ENCODE measurements at regions not wholly inside any gene's neighbourhood (a gene's known extent, or its start where the extent isn't known, plus 50 kb on each side); places are given as distances from the start of the nearest gene placed in this dataset.

DNA sequence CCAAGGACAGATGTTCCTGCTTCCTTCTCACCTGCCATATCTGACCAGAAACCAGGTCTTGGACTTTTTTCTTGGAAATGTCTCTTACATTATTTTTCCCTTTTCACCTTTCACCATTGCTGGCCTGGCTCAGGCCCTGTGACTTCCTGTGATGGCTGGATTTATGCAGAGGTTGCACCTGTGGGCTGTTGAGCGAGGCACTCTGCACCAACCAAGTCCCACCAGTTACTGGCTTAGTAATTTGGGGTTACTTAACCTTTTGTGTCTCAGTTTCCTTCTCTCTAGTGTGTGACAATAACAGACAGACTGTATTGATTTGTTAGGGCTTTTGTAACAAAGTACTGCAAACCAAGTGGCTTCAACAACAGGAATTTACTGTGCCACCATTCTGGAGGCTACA lies 110.0 kb downstream of the INSIG2 start:
- intact Hi-C loops (cut with DNase I) = no loop called here
- no peak for DNase-seq (ENCODE audit: low spot score)

DNA sequence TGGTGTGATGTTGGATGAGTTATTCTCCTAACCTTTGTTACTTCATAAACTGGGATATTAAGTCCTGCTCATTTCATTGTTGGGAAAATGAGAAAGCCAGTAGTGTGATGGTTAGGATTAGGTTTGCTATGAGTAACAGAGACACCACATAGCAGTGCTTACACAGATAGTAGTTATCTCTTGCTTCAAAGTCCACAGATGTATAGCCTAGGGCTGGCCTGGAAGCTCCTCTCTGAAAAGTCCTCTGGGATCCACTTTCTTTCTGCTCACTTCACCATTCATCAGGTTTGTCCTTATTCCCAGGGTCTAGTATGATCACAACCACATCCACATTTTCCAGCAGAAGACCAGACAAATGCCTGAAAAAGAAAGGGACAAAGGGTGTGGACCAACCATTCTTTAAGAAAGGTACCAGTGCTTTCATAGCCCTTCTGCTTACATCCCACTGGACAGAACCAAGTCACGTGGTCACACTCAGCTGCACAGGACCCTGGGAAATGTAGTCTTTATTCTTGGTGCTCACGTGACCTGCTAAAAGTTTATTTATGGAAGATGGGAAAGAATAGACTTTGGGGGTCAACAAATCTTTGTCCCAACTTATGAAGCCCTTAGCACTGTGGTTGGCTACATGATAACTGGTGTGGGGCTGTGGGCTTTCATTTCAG lies 108.9 kb downstream of the INSIG2 start:
- no peak for DNase-seq (ENCODE audit: low spot score)
- intact Hi-C loops (cut with DNase I) = no loop called here

DNA sequence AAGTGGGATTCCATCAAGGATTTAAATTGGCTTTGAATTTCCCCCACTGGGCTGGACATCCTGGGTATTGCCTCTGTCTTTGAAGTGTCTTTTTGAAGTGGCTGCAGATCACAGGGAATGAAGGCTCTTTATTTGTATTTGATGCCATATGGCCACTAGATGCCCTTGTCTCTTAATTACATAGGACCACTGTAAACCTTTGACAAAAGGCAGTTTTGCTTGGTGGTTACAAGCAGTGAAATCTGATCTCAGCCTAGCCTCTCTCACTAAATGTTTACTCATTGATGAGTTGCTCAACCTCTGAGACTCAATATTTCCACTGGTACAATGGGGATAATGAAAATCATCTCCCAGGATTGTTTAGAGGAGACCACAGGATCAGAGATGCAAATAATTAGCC lies 102.2 kb downstream of the INSIG2 start:
- no peak for DNase-seq (ENCODE audit: low spot score)
- intact Hi-C loops (cut with DNase I) = no loop called here

DNA sequence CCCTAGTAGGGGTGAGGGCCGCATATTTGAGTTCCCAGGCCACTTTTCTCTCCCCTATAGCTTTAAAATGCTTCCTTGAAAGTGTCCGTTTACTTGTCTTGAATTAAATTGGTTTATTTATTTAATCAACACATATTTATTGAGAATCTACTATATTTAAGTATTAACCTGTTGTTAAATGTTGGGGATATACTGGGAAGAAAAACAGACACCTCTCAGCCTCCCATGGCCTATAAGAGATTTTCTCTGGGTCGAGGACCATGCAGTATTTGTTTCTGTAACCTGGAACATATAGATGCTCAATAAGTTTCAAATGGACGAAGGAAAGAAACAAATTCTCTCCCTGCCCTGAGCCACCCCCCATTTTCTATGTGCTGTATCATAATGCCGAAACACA lies 98.6 kb downstream of the INSIG2 start:
- intact Hi-C loops (cut with DNase I) = no loop called here
- no peak for DNase-seq (ENCODE audit: low spot score)

DNA sequence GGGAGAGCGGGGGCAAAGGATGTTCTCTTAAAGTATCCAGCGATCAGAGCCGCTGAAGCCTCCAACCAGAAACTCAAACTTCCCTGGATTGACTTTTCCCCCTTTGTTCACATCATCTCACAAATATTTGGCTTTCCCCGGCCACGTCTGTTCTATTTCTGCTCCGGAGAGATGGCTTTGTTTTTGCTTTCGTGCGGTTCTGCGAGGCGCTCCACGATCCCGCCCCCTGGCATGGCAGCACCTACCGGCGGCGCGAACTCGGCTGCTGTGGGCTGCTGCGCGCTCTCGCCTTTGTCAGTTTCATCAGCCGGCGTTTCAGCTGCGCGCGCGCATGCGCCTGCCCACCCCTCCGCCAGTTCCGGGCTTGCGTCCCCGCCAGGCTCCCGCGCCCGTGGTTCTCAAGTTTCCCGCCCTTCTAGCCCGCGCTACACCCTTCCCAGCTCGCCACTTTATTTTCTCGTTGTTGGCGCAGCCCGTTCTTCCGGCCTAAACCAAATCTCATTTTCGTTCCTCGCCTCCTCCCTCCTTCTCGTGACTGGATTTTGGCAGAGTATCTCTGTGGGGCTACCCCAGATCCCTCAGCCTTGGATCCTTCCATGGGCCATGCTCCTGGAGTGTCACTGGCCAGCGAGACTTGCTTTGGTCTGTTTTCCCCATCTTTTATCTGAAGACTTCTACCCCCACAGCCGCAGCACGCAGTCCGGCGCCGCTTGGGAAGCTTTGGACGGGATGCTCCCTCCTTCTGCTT lies 98.0 kb downstream of the INSIG2 start:
- intact Hi-C loops (cut with DNase I) = no loop called here
- DNase-seq (ENCODE audit: low spot score) = peak; percentile 93

DNA sequence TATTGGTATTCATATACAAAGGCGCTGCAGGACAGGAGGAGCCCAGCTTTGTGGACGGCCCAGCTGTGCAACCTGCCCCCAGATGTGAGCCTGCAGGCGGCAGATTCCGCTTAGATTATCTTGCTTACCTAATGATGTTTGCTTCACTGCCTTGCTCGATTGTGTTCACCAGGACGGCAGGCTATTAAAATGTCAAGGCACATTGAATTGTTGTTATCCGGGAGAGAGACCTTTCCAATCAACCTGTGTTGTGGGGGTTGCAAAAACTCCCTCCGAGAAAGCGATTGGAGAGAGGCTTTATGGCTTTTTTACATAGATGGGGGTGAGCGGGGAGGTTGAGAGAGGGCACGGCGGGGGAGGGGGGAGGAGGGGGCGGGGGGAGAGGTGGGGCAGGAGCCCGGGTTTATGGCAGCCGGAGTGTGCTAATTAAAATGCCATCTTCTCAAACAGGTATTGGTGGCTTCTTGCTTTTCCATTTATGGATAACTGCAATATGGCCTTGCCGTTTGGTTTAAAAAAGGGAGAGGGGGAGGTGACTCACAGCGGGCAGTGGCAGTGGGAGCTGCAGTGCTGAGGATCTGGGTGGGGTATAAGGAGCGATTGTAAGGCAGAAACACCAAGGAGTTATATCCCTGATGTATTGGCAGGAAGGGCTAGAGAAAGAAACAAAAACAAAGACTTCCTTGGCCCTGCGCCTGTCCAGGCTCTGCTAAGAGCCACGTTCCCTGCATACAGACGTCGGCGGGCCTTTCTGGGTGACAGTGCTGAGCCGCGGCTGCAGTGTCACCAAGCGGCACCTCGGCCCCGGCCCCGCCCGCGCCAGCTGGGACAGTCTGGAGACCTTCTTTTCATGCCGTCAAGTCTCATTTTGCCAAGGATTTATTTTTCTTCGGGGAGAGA lies 97.2 kb downstream of the INSIG2 start:
- intact Hi-C loops (cut with DNase I) = no loop called here

DNA sequence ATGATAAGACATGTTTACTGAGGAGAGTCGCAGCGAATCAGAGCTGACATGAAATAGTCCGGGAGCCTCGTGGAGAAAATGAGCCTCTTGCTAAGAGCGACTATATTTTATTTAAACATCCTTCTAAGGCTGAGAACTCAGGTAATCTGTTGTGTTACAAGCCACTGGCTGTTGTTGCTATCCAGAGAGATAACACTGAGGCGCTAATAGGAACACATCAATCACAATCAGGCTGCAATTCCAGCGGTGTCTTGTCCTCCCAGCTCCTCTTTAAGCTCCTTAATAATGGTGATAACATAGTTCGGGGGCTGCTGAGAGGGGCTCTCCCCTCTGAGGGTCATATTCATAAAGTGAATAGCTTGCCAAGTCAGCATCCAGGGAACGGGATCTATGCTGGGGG lies 95.1 kb downstream of the INSIG2 start:
- DNase-seq (ENCODE audit: low spot score) = no peak
- intact Hi-C loops (cut with DNase I) = no loop called here

More for the DNA sequence above, 97.2 kb downstream of the INSIG2 start:
- DNase-seq (ENCODE audit: low spot score) = peak; percentile 80

DNA sequence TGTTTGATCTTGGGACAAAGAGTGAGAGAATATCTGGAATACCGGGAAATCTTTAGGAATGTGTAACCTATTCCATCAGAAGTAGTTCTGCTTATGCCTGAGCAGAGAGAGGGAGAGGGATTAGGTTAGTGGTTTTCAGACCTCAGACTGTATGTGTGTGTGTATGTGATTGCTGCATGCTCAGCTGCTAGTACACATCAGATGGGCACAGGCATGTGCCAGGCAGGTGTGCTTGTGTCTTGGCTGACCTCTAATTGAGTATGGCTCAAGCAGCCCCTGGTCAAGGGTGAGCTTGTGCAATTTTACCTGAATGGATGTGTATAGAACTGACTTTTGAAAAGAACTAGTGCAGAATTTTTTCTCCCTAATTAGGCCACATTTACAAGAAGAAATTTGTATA lies 91.2 kb downstream of the INSIG2 start:
- intact Hi-C loops (cut with DNase I) = no loop called here
- no peak for DNase-seq (ENCODE audit: low spot score)

DNA sequence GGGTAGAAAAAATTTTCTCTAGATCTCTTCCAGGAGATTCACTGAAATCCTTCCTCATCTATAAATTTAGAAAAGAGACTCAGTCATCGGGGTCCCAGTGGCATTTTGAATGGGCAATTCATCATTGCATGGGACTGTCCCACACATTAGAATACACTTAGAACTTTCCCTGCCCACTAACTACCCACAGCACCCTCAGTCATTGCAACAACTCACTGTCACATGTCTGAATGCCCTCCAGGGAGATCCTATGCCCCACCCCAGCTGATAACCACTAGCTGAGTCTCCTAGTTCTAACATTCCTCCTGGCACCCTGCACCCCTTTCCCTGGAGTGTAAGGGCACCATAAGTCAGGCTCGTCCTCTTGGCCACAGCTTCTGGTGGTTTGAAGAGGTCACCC lies 89.6 kb downstream of the INSIG2 start:
- no peak for DNase-seq (ENCODE audit: low spot score)
- intact Hi-C loops (cut with DNase I) = no loop called here

DNA sequence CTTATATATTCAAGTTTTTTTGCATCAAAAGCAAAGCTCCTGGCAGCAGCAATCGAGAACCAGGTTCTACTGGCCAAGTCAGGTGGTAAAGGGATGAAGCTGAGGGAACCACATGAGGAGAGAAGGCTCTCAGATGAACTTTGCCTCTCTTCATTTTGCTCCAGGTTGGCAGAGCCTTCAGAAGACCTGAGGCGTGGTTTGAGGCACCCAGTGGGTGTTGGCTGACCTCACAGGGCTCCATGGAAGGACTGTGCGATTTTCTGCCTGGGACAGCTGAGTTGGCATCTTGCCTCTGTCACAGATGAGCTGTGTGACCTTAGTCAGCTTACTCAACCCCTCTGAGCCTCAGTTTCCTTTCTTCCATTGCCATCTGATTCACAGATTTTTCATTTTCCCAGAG lies 89.0 kb downstream of the INSIG2 start:
- intact Hi-C loops (cut with DNase I) = no loop called here
- DNase-seq (ENCODE audit: low spot score) = no peak

DNA sequence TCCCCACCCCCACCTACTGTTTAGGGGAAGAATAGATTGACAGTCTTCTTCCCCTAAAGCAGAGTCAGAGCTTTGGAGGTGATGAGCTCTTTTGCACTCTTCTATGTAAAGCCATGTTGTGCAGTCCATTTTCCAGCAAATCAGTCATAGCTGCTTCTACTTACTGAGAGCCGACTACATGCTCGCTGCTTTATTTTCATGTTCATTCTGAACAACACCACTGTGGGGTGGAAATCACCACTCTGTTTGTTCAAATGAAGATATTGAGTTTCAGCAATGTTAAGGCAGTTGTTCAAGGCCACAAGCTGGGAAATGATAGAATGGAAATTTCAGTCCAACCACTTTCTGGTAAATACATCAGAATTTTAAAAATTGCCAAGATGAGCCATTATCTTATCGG lies 88.3 kb downstream of the INSIG2 start:
- DNase-seq (ENCODE audit: low spot score) = no peak
- intact Hi-C loops (cut with DNase I) = no loop called here

DNA sequence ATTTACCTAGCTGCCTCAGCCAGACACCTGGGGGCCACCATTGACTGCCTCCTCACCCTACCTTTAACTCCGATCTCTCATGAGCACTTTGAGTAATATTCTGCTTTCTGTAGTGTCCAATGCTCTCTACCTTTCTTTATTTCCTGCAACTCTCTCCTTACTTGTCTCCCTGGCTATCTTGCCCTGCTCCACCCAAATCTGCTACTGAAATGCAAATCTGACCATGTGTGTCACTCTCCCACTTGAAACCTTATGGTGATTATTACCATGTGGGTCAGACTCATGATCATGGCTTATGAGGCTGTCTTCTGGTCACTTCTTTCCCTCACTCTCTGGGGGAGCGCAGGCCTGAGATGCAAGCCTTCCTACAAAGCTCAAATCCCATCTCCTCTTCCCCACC lies 83.3 kb downstream of the INSIG2 start:
- intact Hi-C loops (cut with DNase I) = no loop called here
- DNase-seq (ENCODE audit: low spot score) = no peak

DNA sequence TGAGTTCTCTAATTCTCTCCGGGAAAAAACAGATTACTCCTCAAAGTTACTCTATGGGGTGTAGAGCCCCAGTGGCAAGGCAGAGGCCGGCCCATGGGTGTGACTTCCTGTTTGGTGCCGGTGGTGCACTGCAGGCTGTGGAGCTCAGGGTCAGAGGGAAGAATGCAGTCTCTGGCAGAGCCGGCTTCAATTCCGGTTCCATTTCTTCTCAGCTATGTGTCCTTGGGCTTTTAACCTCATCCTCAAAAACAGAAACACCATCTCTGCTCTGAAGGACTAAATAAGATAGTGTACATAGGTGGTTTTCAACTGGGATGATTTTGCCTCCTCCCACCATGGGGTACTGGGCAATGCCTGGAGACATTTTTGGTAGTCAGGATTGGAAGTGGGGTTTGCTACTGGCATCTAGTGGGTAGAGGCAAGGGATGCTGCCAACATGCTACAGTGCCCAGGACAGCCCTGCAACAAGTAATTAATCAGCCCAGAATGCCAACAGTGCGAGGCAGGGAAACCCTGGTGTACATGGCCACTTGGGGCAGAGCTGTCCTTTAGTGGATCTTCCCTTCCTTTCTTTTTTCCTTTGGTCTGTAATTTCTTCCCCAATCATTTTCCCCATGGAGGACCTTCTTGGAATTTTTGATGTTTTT lies 81.2 kb downstream of the INSIG2 start:
- no peak for DNase-seq (ENCODE audit: low spot score)
- intact Hi-C loops (cut with DNase I) = no loop called here

DNA sequence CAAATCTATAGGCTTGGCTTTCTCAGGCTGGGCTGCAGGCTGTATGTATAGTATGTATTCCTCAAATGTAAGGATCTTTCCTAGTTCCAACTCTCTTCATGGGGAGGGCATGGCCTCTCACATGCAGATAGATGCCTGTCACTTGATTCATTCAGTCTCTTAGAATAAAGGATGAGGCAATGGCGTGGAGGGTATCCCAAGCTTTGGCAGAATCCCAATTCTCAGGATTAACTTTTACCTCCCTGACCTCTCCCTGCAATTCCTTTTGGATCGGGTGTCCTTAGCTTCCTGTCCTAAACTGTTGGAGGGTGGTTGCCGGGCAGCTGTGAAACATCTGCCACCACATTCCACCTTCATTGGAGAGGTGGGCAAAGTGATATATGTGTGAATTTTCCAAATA lies 80.3 kb downstream of the INSIG2 start:
- intact Hi-C loops (cut with DNase I) = no loop called here
- DNase-seq (ENCODE audit: low spot score) = no peak

DNA sequence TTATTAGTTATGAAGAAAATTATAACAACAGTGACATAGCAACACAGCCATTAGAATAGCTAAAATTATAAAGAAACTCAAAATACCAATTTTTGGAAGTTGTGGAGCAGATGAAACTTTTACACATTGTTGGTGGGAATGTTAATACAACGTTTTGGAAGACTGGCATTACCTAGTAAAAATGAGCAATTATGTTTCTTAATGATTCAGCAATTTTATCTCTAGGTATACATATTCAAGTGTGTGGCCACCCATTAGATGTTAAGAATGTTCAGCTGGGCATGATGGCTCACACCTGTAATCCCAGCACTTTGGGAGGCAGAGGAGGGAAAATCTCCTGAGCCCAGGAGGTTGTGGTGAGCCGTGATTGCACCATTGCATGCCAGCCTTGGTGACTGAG lies 78.8 kb downstream of the INSIG2 start:
- intact Hi-C loops (cut with DNase I) = no loop called here
- no peak for DNase-seq (ENCODE audit: low spot score)

DNA sequence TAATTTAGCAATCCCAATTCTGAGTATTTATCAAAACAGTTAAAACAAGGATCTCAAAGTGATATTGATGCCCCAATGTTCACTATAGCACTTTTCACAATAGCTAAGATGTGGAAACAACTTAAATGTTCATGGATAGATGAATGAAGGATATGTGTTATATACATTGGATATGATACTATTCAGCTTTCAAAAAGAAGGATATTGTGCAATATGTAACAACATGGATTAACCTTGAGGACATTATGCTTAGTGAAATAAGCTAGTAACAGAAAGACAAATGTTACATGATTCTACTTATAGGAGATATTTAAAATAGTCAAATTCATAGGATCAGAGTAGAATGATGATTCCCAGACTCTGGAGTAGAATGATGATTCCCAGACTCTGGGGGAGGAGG lies 78.0 kb downstream of the INSIG2 start:
- no peak for DNase-seq (ENCODE audit: low spot score)
- intact Hi-C loops (cut with DNase I) = no loop called here

DNA sequence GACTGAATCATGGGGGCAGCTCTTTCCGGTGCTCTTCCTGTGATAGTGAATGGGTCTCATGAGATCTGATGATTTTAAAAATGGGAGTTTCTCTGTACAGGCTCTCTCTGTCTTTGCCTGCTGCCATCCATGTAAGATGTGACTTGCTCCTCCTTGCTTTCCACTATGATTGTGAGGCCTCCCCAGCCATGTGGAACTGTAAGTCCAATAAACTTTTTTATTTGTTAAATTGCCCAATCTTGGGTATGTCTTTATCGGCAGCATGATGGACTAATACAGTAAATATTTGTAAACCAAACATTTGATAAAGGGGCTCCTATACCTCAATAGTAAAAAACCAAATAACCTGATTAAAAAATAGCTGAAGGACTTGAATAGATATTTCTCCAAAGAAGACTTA lies 77.3 kb downstream of the INSIG2 start:
- intact Hi-C loops (cut with DNase I) = no loop called here
- DNase-seq (ENCODE audit: low spot score) = no peak

Measured in cardiac septum (tissue), 1 donor.